ENCODE measurements at regions not wholly inside any gene's neighbourhood (a gene's known extent, or its start where the extent isn't known, plus 50 kb on each side); places are given as distances from the start of the nearest gene placed in this dataset.

- DNase-seq, result no peak
These were observed 132.3 kb upstream of the RASGRP1 start for GRCh38 chr15:38696790-38697495.

- no peak for DNase-seq
These were observed 133.6 kb upstream of the RASGRP1 start for GRCh38 chr15:38698254-38698653.

GRCh38 chr15:38699633-38700230 is 135.1 kb upstream of the RASGRP1 start:
- DNase-seq, result peak; percentile 68 to 75

DNA sequence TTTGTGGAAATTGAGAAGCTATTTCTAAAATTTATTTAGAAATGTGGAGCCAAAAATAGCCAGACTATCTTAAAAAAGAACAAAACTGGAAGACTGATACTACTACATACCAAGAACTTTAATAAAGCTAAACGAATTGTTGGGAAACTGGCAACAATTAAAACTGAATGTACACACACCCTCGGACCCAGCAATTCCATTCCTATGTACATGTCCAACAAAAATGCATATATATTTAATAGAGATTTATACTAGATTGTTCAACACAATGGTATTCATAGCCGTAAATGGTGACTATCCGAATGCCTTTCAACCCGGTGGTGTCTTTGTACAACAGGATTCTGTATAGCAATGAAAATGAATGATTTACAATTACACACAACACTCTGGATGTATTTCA is 136.5 kb upstream of the RASGRP1 start:
- DNase-seq, result no peak

DNA sequence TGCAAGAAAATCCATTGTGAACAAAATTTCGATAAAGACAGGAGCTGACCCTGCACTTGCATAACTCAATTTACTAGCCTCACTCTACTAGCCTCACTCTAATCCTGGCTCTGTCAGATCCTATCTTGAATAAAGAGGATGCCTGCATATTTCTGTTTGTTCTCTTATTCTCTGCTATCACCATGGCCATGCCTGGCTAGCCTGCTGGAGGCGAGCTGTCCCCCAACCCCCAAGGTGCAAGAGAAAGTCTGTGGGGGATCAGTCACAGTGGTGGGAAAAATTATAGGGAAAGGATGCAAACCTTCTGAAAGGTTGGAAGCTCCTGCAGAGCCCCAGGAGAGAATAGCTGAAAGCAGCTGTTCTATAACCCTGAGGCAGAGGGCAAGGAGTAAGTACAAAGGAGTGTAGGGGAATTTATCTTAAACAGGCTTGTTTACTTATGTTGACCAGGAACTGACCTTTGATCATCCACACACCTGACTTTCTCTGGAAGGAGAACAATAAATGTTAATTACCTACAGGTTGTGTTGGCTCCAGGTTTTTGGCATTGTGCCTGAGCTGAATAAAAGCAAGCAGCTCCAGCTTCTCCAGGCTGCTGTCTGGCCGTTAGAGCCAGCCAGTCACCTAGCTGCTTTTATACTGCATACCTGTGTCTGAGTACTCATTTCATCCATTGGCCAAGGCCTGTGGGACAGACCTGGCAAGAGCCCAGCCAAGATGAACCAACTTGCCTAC is 137.7 kb upstream of the RASGRP1 start:
- DNase-seq, result no peak

GRCh38 chr15:38705436-38706219 is 141.0 kb upstream of the RASGRP1 start:
- DNase-seq, result no peak

DNA sequence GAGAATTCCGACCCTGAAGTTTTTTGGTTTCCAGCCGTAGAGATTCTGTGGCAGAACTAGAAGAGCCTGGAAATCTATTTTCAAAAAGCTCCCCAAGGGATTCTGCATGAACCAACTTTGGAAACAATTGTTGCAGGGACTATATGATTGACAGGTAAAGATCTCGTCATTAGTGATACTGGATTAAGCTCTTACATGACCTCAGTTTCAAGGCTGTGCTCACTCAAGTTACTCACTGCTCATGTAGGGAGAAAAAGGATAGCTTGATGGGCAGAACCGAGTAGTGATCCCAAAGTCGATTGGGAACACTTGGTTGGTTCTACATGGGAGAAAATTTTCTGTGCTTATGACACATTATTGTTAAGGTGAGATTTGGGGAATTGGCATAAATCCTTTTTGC is 142.3 kb upstream of the RASGRP1 start:
- no peak for DNase-seq

GRCh38 chr15:38707802-38708671 is 143.4 kb upstream of the RASGRP1 start:
- no peak for DNase-seq

GRCh38 chr15:38708672-38709180 is 144.1 kb upstream of the RASGRP1 start:
- DNase-seq, result no peak

- no peak for DNase-seq
These were observed 144.6 kb upstream of the RASGRP1 start for GRCh38 chr15:38709196-38709595.

- no peak for DNase-seq
These were observed 149.9 kb upstream of the RASGRP1 start for GRCh38 chr15:38714309-38715072.

GRCh38 chr15:38720893-38721567 is 156.4 kb upstream of the RASGRP1 start:
- DNase-seq, result no peak

- DNase-seq, result no peak
These were observed 156.9 kb upstream of the RASGRP1 start for GRCh38 chr15:38721568-38721945.

DNA sequence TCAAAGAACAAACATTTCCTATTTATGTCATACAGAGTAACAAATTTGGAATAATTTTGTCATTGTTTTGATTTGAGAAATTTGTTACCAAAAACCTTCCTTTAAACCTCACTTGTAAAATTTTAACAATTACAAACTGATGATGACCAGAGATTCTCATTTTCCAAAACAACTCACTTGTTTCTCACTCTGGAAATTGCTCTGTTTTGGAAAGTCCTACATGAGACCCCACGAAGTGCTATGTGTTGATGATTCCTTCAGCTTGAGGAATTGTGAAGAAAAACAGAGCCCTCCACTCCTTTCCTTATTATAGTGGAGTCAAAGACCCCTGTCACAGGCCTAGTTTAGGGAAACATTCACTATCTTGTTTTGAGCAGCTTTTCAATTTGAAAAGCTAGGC is 157.6 kb upstream of the RASGRP1 start:
- DNase-seq, result no peak

GRCh38 chr15:38724827-38725226 is 160.2 kb upstream of the RASGRP1 start:
- DNase-seq, result no peak

- DNase-seq, result no peak
These were observed 161.6 kb upstream of the RASGRP1 start for GRCh38 chr15:38726187-38726586.

DNA sequence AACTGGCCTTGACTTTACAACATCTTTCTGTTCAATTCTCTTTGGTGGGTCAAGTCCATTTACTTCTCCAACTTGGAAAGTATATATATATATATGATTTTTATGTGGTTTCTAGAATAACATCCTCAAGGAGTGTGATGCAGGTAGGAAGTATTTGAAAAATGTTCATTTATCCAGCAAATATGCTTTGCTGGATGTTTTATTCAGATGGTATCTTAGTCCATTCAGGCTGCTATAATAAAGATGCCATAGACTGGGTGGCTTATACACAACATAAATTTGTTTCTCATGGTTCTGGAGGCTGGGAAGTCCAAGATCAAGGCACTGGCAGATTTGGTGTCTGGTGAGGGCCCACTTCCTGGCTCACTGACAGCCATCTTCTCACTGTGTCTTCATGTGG is 168.7 kb upstream of the RASGRP1 start:
- DNase-seq, result no peak

DNA sequence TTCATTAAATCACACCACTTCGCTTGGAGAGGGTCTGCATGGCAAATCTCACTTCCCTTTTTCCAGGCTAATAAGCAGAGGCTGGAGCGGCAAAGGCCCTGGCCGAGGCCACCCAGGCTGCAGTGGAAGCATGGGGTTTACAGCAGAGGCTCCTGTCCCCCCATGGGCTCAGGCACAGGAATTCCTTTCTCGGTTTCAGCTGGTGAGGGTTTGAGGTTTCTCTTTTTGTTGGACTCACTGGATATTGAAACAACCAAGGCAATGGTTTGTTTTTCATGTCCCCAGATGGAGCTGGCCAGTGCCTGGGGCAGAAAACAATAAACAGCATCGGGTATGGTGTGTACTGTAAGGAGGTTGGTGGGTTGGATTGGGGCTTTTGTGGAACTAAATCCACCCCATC is 175.6 kb upstream of the RASGRP1 start:
- no peak for DNase-seq

DNA sequence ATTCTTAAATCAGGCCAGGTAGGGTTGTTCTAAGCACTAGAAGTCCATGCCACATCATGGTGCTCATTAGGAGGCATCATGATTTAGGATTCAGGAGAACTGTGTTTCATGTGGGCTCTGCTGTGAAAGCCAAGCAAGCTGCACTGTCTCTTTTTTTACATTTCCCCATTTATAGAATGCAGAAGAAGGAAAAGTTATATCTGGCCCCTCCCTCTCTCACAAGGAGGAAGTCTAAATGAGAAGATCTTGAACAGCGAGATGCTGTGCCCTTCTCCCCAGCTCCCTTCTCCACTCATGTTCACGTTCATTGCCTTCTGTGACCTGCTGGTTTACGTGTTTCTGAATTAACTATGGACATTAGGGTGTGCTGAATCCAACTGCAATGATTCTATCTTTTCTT is 178.5 kb upstream of the RASGRP1 start:
- no peak for DNase-seq

DNA sequence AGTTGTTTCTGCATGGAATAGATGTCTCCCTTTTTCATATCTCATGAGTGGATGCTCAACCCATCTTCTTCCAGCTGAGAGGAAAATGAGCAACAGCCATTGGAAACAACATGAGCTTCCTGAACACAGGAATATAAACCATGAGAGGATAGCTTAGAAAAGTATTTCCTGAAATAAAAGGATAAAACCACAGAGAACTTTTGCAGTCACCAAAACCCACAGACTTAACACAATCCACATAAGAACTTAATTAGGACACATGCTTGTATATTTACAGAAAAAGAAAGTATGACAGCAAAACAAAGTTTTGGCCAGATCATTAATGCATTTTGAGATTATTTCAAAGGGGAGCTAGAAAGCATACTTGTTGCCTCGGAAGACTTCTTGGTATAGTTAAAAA is 180.5 kb upstream of the RASGRP1 start:
- no peak for DNase-seq

GRCh38 chr15:38745626-38746025 is 181.0 kb upstream of the RASGRP1 start:
- DNase-seq, result no peak

Measured in activated CD4-positive, alpha-beta T cell treated with anti-CD3 and anti-CD28 coated beads for 4 hours (primary cell).